HEK293 (cell line): ENCODE measurements at regions not wholly inside any gene's neighbourhood (a gene's known extent, or its start where the extent isn't known, plus 50 kb on each side); places are given as distances from the start of the nearest gene placed in this dataset.

Source experiments
- CTCF ChIA-PET: fragments of 350-600 bp; formaldehyde crosslinking; extraction: SDS; loops from one replicate; lab custom pipeline; 2021; ENCODE audit warnings: antibody characterized with exemption; lab: Yijun Ruan, JAX
- POLR2A ChIA-PET: fragments of 300-600 bp; formaldehyde crosslinking; extraction: SDS; loops from one replicate; lab custom pipeline; 2020; ENCODE audit warnings: antibody characterized with exemption, inconsistent platforms; lab: Yijun Ruan, JAX
- H3K27ac ChIP-seq: fragments of 200-500 bp; sonication (Bioruptor generic); 2 replicates; pipeline ENCODE4 v1.5.1; 2014; ENCODE audit warnings: low read depth, low read length, control low read depth, inconsistent platforms; ENCODE audit errors: extremely low read depth
- H3K36me3 ChIP-seq, 2 experiments: fragments of 200-500 bp in 1 of 2; sonication (Bioruptor generic) in 1 of 2; 1 replicate in 1 of 2; 2 replicates in 1 of 2; pipeline ENCODE4 v1.5.1; 2014 to 2017; ENCODE audit warnings: inconsistent platforms in 2 of 2, low read length in 2 of 2; ENCODE audit not compliant: control insufficient read depth in 2 of 2, insufficient read depth in 1 of 2
- H3K4me1 ChIP-seq: fragments of 200-500 bp; sonication (Bioruptor generic); 2 replicates; pipeline ENCODE4 v1.5.1; 2014; ENCODE audit warnings: mild to moderate bottlenecking, low read length, inconsistent platforms; ENCODE audit not compliant: control insufficient read depth, insufficient read depth
- H3K4me3 ChIP-seq: 2 replicates; pipeline ENCODE4 v1.5.1; 2011; ENCODE audit warnings: low read depth, mild to moderate bottlenecking, control low read depth, low read length, moderate library complexity
- H3K9me3 ChIP-seq: fragments of 200-500 bp; sonication (Bioruptor generic); 2 replicates; pipeline ENCODE4 v1.5.1; 2014; ENCODE audit warnings: low read depth, low read length, inconsistent platforms; ENCODE audit not compliant: control insufficient read depth, insufficient read depth
- BCL11B ChIP-seq: fragments of 450-650 bp; formaldehyde crosslinking; IDR thresholded peaks from 2 replicates; pipeline ENCODE4 v1.5.1; 2016; ENCODE audit warnings: low read depth, missing biosample characterization, missing genetic modification characterization
- GFI1B ChIP-seq: fragments of 450-650 bp; formaldehyde crosslinking; IDR thresholded peaks from 2 replicates; pipeline ENCODE4 v1.5.1; 2016; ENCODE audit warnings: missing biosample characterization, missing genetic modification characterization
- KLF10 ChIP-seq: fragments of 450-650 bp; IDR thresholded peaks from 2 replicates; pipeline ENCODE4 v1.5.1; 2018; ENCODE audit warnings: missing biosample characterization, mild to moderate bottlenecking, missing genetic modification characterization
- MEIS1 ChIP-seq: sonication (generic); formaldehyde crosslinking; IDR thresholded peaks from 2 replicates; pipeline ENCODE4 v1.8.1; 2022; ENCODE audit warnings: missing genetic modification reagents, mild to moderate bottlenecking, borderline replicate concordance
- TRIM28 ChIP-seq: IDR thresholded peaks from 2 replicates; pipeline ENCODE4 v1.6.1; 2011; ENCODE audit warnings: low read length, control low read depth, borderline replicate concordance
- TSHZ1 ChIP-seq: fragments of 450-650 bp; formaldehyde crosslinking; IDR thresholded peaks from 2 replicates; pipeline ENCODE4 v1.5.1; 2016; ENCODE audit warnings: missing biosample characterization, missing genetic modification characterization, borderline replicate concordance
- ZBTB1 ChIP-seq: fragments of 450-650 bp; formaldehyde crosslinking; IDR thresholded peaks from 2 replicates; pipeline ENCODE4 v1.5.1; 2016; ENCODE audit warnings: missing biosample characterization, missing genetic modification characterization
- ZBTB7A ChIP-seq: fragments of 450-650 bp; formaldehyde crosslinking; IDR thresholded peaks from 2 replicates; pipeline ENCODE4 v1.5.1; 2016; ENCODE audit warnings: low read depth, missing biosample characterization, missing genetic modification characterization
- ZNF133 ChIP-seq: fragments of 450-650 bp; formaldehyde crosslinking; IDR thresholded peaks from 2 replicates; pipeline ENCODE4 v1.5.1; 2016; ENCODE audit warnings: missing biosample characterization, missing genetic modification characterization
- ZNF140 ChIP-seq: fragments of 450-650 bp; formaldehyde crosslinking; IDR thresholded peaks from 2 replicates; pipeline ENCODE4 v1.5.1; 2016; ENCODE audit warnings: missing biosample characterization, missing genetic modification characterization
- ZNF19 ChIP-seq: fragments of 450-650 bp; formaldehyde crosslinking; IDR thresholded peaks from 2 replicates; pipeline ENCODE4; 2016; ENCODE audit warnings: missing biosample characterization, missing genetic modification characterization, low read depth
- ZNF354C ChIP-seq: fragments of 450-650 bp; formaldehyde crosslinking; IDR thresholded peaks from 2 replicates; pipeline ENCODE4 v1.5.1; 2016; ENCODE audit warnings: missing biosample characterization, missing genetic modification characterization, low read depth, borderline replicate concordance
- ZNF426 ChIP-seq: fragments of 450-650 bp; formaldehyde crosslinking; IDR thresholded peaks from 2 replicates; pipeline ENCODE4 v1.5.1; 2017; ENCODE audit warnings: missing biosample characterization, missing genetic modification characterization, mild to moderate bottlenecking, inconsistent platforms, moderate library complexity
- ZNF501 ChIP-seq: fragments of 450-650 bp; formaldehyde crosslinking; IDR thresholded peaks from 2 replicates; pipeline ENCODE4 v1.5.1; 2016; ENCODE audit warnings: missing biosample characterization, missing genetic modification characterization
- ZNF549 ChIP-seq: fragments of 450-650 bp; IDR thresholded peaks from 2 replicates; pipeline ENCODE4 v1.5.1; 2018; ENCODE audit warnings: missing biosample characterization, missing genetic modification characterization, mild to moderate bottlenecking, inconsistent platforms, moderate library complexity
- ZNF639 ChIP-seq: fragments of 450-650 bp; formaldehyde crosslinking; IDR thresholded peaks from 2 replicates; pipeline ENCODE4 v1.5.1; 2016; ENCODE audit warnings: missing biosample characterization, missing genetic modification characterization
- ZNF701 ChIP-seq: fragments of 450-650 bp; formaldehyde crosslinking; IDR thresholded peaks from 2 replicates; pipeline ENCODE4 v1.5.1; 2016; ENCODE audit warnings: missing biosample characterization, missing genetic modification characterization
- TF ChIP-seq, protein P1 (sequence below): fragments of 450-650 bp; formaldehyde crosslinking; IDR thresholded peaks from 2 replicates; pipeline ENCODE4 v1.5.1; 2016; ENCODE audit warnings: missing biosample characterization, missing genetic modification characterization
- TF ChIP-seq, protein P2 (sequence below): sonication (generic); formaldehyde crosslinking; IDR thresholded peaks from 2 replicates; pipeline ENCODE4 v1.8.1; 2022; ENCODE audit warnings: mild to moderate bottlenecking, moderate library complexity, missing genetic modification reagents

GRCh38 chr7:142329062-142329790 lies 71.4 kb upstream of the PRSS58 start:
- no peak overlapping the region for H3K27ac ChIP-seq
- H3K36me3 ChIP-seq, result no peaks in the 10 kb centered on the region
- POLR2A ChIA-PET, result no interaction called here
- TF ChIP-seq KLF10 (tag by site-specific recombination) (no peak), ZBTB1 (tag by site-specific recombination) (no peak), ZNF133 (tag by site-specific recombination) (no peak), ZNF639 (tag by site-specific recombination) (no peak), ZNF426 (tag by site-specific recombination) (no peak), TRIM28 (no peak), GFI1B (tag by site-specific recombination) (no peak), ZNF701 (tag by site-specific recombination) (no peak), ZBTB7A (tag by site-specific recombination) (no peak), ZNF549 (tag by site-specific recombination) (no peak), ZNF140 (tag by site-specific recombination) (no peak), ZNF19 (no peak), BCL11B (no peak)
- TF ChIP-seq, protein P1, sequence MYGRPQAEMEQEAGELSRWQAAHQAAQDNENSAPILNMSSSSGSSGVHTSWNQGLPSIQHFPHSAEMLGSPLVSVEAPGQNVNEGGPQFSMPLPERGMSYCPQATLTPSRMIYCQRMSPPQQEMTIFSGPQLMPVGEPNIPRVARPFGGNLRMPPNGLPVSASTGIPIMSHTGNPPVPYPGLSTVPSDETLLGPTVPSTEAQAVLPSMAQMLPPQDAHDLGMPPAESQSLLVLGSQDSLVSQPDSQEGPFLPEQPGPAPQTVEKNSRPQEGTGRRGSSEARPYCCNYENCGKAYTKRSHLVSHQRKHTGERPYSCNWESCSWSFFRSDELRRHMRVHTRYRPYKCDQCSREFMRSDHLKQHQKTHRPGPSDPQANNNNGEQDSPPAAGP (tag by site-specific recombination), result no peak
- no peaks in the 10 kb centered on the region for H3K9me3 ChIP-seq
- no peaks in the 10 kb centered on the region for H3K4me1 ChIP-seq
- H3K4me3 ChIP-seq, result no peak overlapping the region
- CTCF ChIA-PET, result no interaction called here

DNA sequence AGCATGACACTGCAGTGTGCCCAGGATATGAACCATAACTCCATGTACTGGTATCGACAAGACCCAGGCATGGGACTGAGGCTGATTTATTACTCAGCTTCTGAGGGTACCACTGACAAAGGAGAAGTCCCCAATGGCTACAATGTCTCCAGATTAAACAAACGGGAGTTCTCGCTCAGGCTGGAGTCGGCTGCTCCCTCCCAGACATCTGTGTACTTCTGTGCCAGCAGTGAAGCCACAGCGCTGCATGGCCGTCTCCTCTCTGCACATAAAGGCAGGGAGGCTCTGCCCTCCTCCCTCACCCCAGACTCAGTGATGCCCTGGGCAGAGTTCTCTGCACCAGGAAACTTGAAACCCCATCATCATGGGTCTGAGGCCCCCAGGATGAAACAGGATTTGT lies 70.7 kb upstream of the PRSS58 start:
- Histone ChIP-seq H3K9me3 (no peaks in the 10 kb centered on the region), H3K27ac (no peak overlapping the region), H3K4me1 (no peaks in the 10 kb centered on the region), H3K36me3 (no peaks in the 10 kb centered on the region), H3K4me3 (no peak overlapping the region)
- ChIA-PET POLR2A (no interaction called here), CTCF (no interaction called here)
- TF ChIP-seq ZNF501 (tag by site-specific recombination) (no peak), ZNF354C (tag by site-specific recombination) (no peak), MEIS1 (CRISPR knock-in tag) (no peak), TSHZ1 (tag by site-specific recombination) (no peak), ZNF701 (tag by site-specific recombination) (no peak)
- TF ChIP-seq, protein P2, sequence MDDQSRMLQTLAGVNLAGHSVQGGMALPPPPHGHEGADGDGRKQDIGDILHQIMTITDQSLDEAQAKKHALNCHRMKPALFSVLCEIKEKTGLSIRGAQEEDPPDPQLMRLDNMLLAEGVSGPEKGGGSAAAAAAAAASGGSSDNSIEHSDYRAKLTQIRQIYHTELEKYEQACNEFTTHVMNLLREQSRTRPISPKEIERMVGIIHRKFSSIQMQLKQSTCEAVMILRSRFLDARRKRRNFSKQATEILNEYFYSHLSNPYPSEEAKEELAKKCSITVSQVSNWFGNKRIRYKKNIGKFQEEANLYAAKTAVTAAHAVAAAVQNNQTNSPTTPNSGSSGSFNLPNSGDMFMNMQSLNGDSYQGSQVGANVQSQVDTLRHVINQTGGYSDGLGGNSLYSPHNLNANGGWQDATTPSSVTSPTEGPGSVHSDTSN (CRISPR knock-in tag), result no peak
